ENCODE measurements at regions not wholly inside any gene's neighbourhood (a gene's known extent, or its start where the extent isn't known, plus 50 kb on each side); places are given as distances from the start of the nearest gene placed in this dataset.

- POLR2A ChIA-PET: no interaction called here
- TF ChIP-seq PKNOX1 (IDR thresholded peaks at IDR 0.05): no peak
- TF ChIP-seq FOXA1 (IDR thresholded peaks at IDR 0.05): no peak
- no peak for TF ChIP-seq FOXM1 (IDR thresholded peaks at IDR 0.05; ENCODE audit: borderline replicate concordance)
- TF ChIP-seq ARNT (IDR thresholded peaks at IDR 0.05): no peak
- TF ChIP-seq NFRKB (IDR thresholded peaks at IDR 0.05): no peak
- no peak for TF ChIP-seq FOXK2 (IDR thresholded peaks at IDR 0.05)
- TF ChIP-seq L3MBTL2 (conservative IDR thresholded peaks at IDR 0.05): no peak
- no peak for TF ChIP-seq TARDBP (IDR thresholded peaks at IDR 0.05)
- DNase-seq (ENCODE audit: extremely low spot score): no peak
- CTCF ChIA-PET: no interaction called here
Measured at GRCh38 chr2:136612079-136612478, 153.3 kb upstream of the THSD7B start.

GRCh38 chr2:136611451-136611850, 153.9 kb upstream of the THSD7B start:
- ChIA-PET POLR2A (no interaction called here), CTCF (no interaction called here)
- DNase-seq (ENCODE audit: extremely low spot score): no peak
- no peak for TF ChIP-seq SUZ12 (IDR thresholded peaks at IDR 0.05)
- TF ChIP-seq ARNT (IDR thresholded peaks at IDR 0.05): no peak
- no peak for TF ChIP-seq L3MBTL2 (conservative IDR thresholded peaks at IDR 0.05)

GRCh38 chr2:136582628-136583205, 182.6 kb upstream of the THSD7B start:
- ChIA-PET POLR2A (no interaction called here), CTCF (no interaction called here)
- DNase-seq (ENCODE audit: extremely low spot score): peak; percentile 24
- TF ChIP-seq SP1 (IDR thresholded peaks at IDR 0.05): no peak
- TF ChIP-seq FOXM1 (IDR thresholded peaks at IDR 0.05; ENCODE audit: borderline replicate concordance): no peak
- TF ChIP-seq HDGF (IDR thresholded peaks at IDR 0.05; ENCODE audit: borderline replicate concordance): no peak
- TF ChIP-seq BHLHE40 (IDR thresholded peaks at IDR 0.05; ENCODE audit: borderline replicate concordance): no peak
- TF ChIP-seq ZNF384 (IDR thresholded peaks at IDR 0.05): no peak
- TF ChIP-seq PKNOX1 (IDR thresholded peaks at IDR 0.05): no peak
- TF ChIP-seq ELF4 (IDR thresholded peaks at IDR 0.05): no peak
- no peak for TF ChIP-seq TARDBP (IDR thresholded peaks at IDR 0.05)

- POLR2A ChIA-PET: no interaction called here
- CTCF ChIA-PET: no interaction called here
- no peak for DNase-seq (ENCODE audit: extremely low spot score)
- TF ChIP-seq LEF1 (IDR thresholded peaks at IDR 0.05; ENCODE audit: borderline replicate concordance): no peak
- TF ChIP-seq ARNT (IDR thresholded peaks at IDR 0.05): no peak
- no peak for TF ChIP-seq BHLHE40 (IDR thresholded peaks at IDR 0.05; ENCODE audit: borderline replicate concordance)
- no peak for TF ChIP-seq L3MBTL2 (conservative IDR thresholded peaks at IDR 0.05)
- no peak for TF ChIP-seq ZNF384 (IDR thresholded peaks at IDR 0.05)
- no peak for TF ChIP-seq ELF4 (IDR thresholded peaks at IDR 0.05)
- no peak for TF ChIP-seq FOXK2 (IDR thresholded peaks at IDR 0.05)
Measured at GRCh38 chr2:136572335-136572734, 193.0 kb upstream of the THSD7B start.

DNA sequence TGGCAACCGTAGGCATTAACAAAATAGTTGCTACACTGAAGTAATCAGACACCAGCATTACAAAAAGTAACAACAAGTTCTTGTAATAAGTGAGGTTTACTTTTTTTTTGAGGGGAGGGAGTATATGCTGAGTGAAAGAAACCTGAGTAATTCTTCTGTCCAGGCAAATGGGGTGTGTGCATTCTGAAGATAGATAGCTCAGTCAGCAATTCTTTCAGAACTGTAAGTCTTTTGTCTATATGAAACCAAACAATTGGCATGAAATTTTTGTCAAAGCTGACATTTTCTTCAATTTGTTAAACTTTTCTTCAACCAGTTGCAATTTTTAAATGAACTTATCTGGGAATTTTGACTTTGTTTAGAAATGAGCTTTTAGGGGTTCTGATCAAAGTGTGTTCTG, 208.1 kb upstream of the THSD7B start:
- no peak for TF ChIP-seq ARNT (IDR thresholded peaks at IDR 0.05)
- TF ChIP-seq FOXA1 (IDR thresholded peaks at IDR 0.05): no peak
- no peak for TF ChIP-seq NFRKB (IDR thresholded peaks at IDR 0.05)
- no peak for TF ChIP-seq ELF4 (IDR thresholded peaks at IDR 0.05)
- no peak for TF ChIP-seq TARDBP (IDR thresholded peaks at IDR 0.05)
- no peak for TF ChIP-seq LEF1 (IDR thresholded peaks at IDR 0.05; ENCODE audit: borderline replicate concordance)
- TF ChIP-seq SP1 (IDR thresholded peaks at IDR 0.05): no peak
- no peak for TF ChIP-seq L3MBTL2 (conservative IDR thresholded peaks at IDR 0.05)
- no peak for TF ChIP-seq BHLHE40 (IDR thresholded peaks at IDR 0.05; ENCODE audit: borderline replicate concordance)
- no peak for TF ChIP-seq FOXK2 (IDR thresholded peaks at IDR 0.05)
- TF ChIP-seq HDGF (IDR thresholded peaks at IDR 0.05; ENCODE audit: borderline replicate concordance): no peak
- TF ChIP-seq SUZ12 (IDR thresholded peaks at IDR 0.05): no peak
- TF ChIP-seq ZNF384 (IDR thresholded peaks at IDR 0.05): no peak
- POLR2A ChIA-PET: no interaction called here
- DNase-seq (ENCODE audit: extremely low spot score): no peak
- CTCF ChIA-PET: no interaction called here

DNA sequence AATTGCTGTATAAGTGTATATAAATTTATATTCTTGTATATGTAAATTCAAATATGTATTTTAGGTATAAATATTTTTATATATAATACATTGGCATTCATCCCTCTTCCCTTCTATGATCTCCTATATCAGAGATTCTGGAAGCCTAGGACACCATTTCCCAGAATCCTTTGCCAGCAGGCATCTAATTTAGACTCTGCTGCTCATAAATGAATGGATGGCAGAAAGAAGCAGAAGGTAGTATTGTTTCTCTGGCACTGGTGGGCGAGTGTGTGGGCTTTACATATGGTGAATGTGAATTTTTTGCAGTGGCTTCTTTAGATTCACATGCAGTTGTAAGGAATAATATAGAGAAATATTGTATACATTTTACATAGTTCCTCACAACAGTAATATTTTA, 215.2 kb upstream of the THSD7B start:
- no peak for DNase-seq (ENCODE audit: extremely low spot score)
- CTCF ChIA-PET: no interaction called here
- POLR2A ChIA-PET: no interaction called here
- TF ChIP-seq FOXM1 (IDR thresholded peaks at IDR 0.05; ENCODE audit: borderline replicate concordance) (no peak), LEF1 (IDR thresholded peaks at IDR 0.05; ENCODE audit: borderline replicate concordance) (no peak), NFRKB (IDR thresholded peaks at IDR 0.05) (no peak), L3MBTL2 (conservative IDR thresholded peaks at IDR 0.05) (no peak), SUZ12 (IDR thresholded peaks at IDR 0.05) (no peak), SP1 (IDR thresholded peaks at IDR 0.05) (no peak), BHLHE40 (IDR thresholded peaks at IDR 0.05; ENCODE audit: borderline replicate concordance) (no peak), FOXA1 (IDR thresholded peaks at IDR 0.05) (no peak), ELF4 (IDR thresholded peaks at IDR 0.05) (no peak), CTBP1 (IDR thresholded peaks at IDR 0.05; ENCODE audit: borderline replicate concordance) (no peak), ZNF384 (IDR thresholded peaks at IDR 0.05) (no peak), TARDBP (IDR thresholded peaks at IDR 0.05) (no peak), ARNT (IDR thresholded peaks at IDR 0.05) (no peak), PKNOX1 (IDR thresholded peaks at IDR 0.05) (no peak), HDGF (IDR thresholded peaks at IDR 0.05; ENCODE audit: borderline replicate concordance) (no peak)

DNA sequence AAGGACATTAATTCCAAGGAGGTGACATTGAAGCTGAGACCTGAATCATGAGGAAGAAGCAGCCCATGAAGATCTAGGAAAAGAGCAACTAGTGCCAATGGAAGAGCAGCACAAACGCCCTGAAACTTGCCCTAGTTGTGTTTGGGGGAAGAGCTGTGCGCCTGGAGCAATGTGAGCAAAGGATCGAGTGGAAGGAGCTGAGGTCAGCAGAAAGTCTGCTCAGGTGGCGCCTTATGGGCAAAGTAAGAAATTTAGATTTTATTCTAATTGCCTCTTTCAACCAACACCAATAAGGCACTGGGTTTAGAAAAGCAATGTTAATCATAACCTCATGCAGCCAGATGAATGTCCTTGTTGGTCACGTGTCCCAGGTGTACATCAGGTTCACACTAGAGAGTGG, 226.0 kb upstream of the THSD7B start:
- DNase-seq (ENCODE audit: extremely low spot score): no peak
- CTCF ChIA-PET: no interaction called here
- TF ChIP-seq FOXM1 (IDR thresholded peaks at IDR 0.05; ENCODE audit: borderline replicate concordance): no peak
- no peak for TF ChIP-seq PKNOX1 (IDR thresholded peaks at IDR 0.05)
- no peak for TF ChIP-seq SP1 (IDR thresholded peaks at IDR 0.05)
- no peak for TF ChIP-seq FOXK2 (IDR thresholded peaks at IDR 0.05)
- TF ChIP-seq L3MBTL2 (conservative IDR thresholded peaks at IDR 0.05): no peak
- POLR2A ChIA-PET: no interaction called here

All from HEK293T (cell line).